SK-N-SH treated with all-trans-retinoic acid at 6 μM for 48 hours (cell line): ENCODE measurements at regions not wholly inside any gene's neighbourhood (a gene's known extent, or its start where the extent isn't known, plus 50 kb on each side); places are given as distances from the start of the nearest gene placed in this dataset.

Source experiments
- ARNTL ChIP-seq: fragments of 450-650 bp; formaldehyde crosslinking; IDR thresholded peaks from 2 replicates; pipeline ENCODE4 v1.5.0; 2020; ENCODE audit warnings: low read depth, mild to moderate bottlenecking, moderate library complexity, borderline replicate concordance
- BACH2 ChIP-seq: fragments of 250-450 bp; sonication (Bioruptor Pico); IDR thresholded peaks from 2 replicates; pipeline ENCODE4 v1.9.0; 2021; ENCODE audit warnings: mild to moderate bottlenecking, borderline replicate concordance
- CSRNP3 ChIP-seq: fragments of 250-450 bp; sonication (Bioruptor Pico); IDR thresholded peaks from 2 replicates; pipeline ENCODE4 v1.5.1; 2021; ENCODE audit warnings: mild to moderate bottlenecking, moderate library complexity
- ESRRG ChIP-seq: fragments of 250-450 bp; sonication (Bioruptor Pico); IDR thresholded peaks from 2 replicates; pipeline ENCODE4 v1.6.1; 2021; ENCODE audit warnings: mild to moderate bottlenecking
- ISL1 ChIP-seq: fragments of 250-450 bp; sonication (Bioruptor Pico); IDR thresholded peaks from 2 replicates; pipeline ENCODE4 v2.1.2; 2022; ENCODE audit warnings: mild to moderate bottlenecking, moderate library complexity
- POU6F1 ChIP-seq: fragments of 250-450 bp; sonication (Bioruptor Pico); IDR thresholded peaks from 2 replicates; pipeline ENCODE4 v1.8.0; 2021; ENCODE audit warnings: low read depth, mild to moderate bottlenecking, moderate library complexity, borderline replicate concordance
- PPARA ChIP-seq: fragments of 250-450 bp; sonication (Bioruptor Pico); IDR thresholded peaks from 2 replicates; pipeline ENCODE4 v1.5.0; 2020; ENCODE audit warnings: mild to moderate bottlenecking, borderline replicate concordance
- RARB ChIP-seq: fragments of 250-450 bp; sonication (Bioruptor Pico); IDR thresholded peaks from 2 replicates; pipeline ENCODE4 v1.8.0; 2021; ENCODE audit warnings: mild to moderate bottlenecking, moderate library complexity
- TCF4 ChIP-seq: fragments of 250-450 bp; sonication (Bioruptor Pico); IDR thresholded peaks from 2 replicates; pipeline ENCODE4 v1.8.0; 2021; ENCODE audit warnings: mild to moderate bottlenecking, moderate library complexity, borderline replicate concordance
- ZFP3 ChIP-seq: fragments of 250-450 bp; sonication (Bioruptor Pico); IDR thresholded peaks from 2 replicates; pipeline ENCODE4 v1.5.0; 2020; ENCODE audit warnings: mild to moderate bottlenecking, moderate library complexity
- ZNF8 ChIP-seq: fragments of 450-650 bp; formaldehyde crosslinking; IDR thresholded peaks from 2 replicates; pipeline ENCODE4 v1.5.0; 2020; ENCODE audit warnings: mild to moderate bottlenecking, moderate library complexity

DNA sequence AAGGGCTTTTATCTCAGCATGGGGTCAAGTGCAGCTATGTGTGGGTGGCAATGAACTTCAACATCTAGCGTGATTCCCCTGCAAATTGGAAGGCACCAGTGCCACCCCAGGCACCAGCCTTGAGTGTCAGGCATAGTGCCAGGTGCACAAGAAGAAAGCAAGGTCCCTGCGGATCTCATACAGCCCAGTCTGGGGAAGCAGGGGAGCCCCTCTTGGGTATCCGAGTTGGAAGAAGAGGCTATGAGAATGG is 269.0 kb downstream of the RPS24 start:
- no peak for TF ChIP-seq RARB (CRISPR knock-in tag)
- TF ChIP-seq ARNTL (CRISPR knock-in tag), result no peak
- TF ChIP-seq ESRRG (CRISPR knock-in tag), result no peak
- TF ChIP-seq BACH2 (CRISPR knock-in tag), result no peak
- TF ChIP-seq ISL1 (CRISPR knock-in tag), result no peak
- TF ChIP-seq ZFP3, result no peak
- TF ChIP-seq TCF4 (CRISPR knock-in tag), result no peak
- TF ChIP-seq PPARA (CRISPR knock-in tag), result no peak
- TF ChIP-seq CSRNP3 (CRISPR knock-in tag), result no peak
- no peak for TF ChIP-seq POU6F1
- TF ChIP-seq ZNF8 (CRISPR knock-in tag), result no peak
